ENCODE measurements at regions not wholly inside any gene's neighbourhood (a gene's known extent, or its start where the extent isn't known, plus 50 kb on each side); places are given as distances from the start of the nearest gene placed in this dataset.

DNA sequence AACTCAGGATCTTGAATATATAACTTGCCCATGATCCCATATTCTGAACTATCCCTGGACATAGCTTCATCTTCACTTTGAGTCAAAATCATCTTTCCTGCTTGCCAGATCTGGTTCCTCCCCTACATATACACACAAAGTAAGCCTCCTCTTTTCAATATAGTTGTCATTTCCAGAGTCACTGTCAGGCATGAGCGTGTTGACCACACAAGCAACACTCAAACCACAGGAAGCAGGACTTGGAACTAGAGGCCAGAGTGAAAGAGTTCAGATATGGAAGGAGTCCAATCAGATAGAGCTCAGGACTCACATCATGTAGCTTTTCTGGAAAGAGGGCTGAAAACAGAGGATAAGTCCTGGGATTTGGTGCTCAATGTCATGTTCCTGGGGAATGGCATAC, 1140.6 kb downstream of the BCL11B start:
- H3K9me3 ChIP-seq (ENCODE audit: low read depth) = no peaks in the 10 kb centered on the region
- H2AFZ ChIP-seq = no peak overlapping the region
- no peak overlapping the region for H3K27ac ChIP-seq
- no peak overlapping the region for H3K4me2 ChIP-seq
- DNase-seq (ENCODE audit: low spot score) = no peak
- H3K36me3 ChIP-seq (replicated peaks; ENCODE audit: insufficient read depth, low read depth) = no peaks in the 10 kb centered on the region
- H3K9me2 ChIP-seq (replicated peaks; ENCODE audit: insufficient read depth) = no peaks in the 10 kb centered on the region
- no peaks in the 10 kb centered on the region for H4K20me1 ChIP-seq (ENCODE audit: insufficient read depth, poor library complexity, severe bottlenecking)
- TF ChIP-seq, protein P1, sequence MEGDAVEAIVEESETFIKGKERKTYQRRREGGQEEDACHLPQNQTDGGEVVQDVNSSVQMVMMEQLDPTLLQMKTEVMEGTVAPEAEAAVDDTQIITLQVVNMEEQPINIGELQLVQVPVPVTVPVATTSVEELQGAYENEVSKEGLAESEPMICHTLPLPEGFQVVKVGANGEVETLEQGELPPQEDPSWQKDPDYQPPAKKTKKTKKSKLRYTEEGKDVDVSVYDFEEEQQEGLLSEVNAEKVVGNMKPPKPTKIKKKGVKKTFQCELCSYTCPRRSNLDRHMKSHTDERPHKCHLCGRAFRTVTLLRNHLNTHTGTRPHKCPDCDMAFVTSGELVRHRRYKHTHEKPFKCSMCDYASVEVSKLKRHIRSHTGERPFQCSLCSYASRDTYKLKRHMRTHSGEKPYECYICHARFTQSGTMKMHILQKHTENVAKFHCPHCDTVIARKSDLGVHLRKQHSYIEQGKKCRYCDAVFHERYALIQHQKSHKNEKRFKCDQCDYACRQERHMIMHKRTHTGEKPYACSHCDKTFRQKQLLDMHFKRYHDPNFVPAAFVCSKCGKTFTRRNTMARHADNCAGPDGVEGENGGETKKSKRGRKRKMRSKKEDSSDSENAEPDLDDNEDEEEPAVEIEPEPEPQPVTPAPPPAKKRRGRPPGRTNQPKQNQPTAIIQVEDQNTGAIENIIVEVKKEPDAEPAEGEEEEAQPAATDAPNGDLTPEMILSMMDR (IDR thresholded peaks at IDR 0.05; ENCODE audit: poor library complexity) = no peak
- TF ChIP-seq EZH2phosphoT487 (IDR thresholded peaks at IDR 0.05; ENCODE audit: low read depth, severe bottlenecking, unreplicated experiment) = no peak
- no peak for TF ChIP-seq EZH2 (IDR thresholded peaks at IDR 0.05; ENCODE audit: borderline replicate concordance)
- no peaks in the 10 kb centered on the region for H3K4me1 ChIP-seq (ENCODE audit: insufficient read depth)
- 67% methylated on average over 1 of the region's 1 CpG for WGBS (ENCODE audit: low lambda C conversion rate, missing lambda C conversion rate)
- no peaks in the 10 kb centered on the region for H3K79me2 ChIP-seq
- no peak overlapping the region for H3K4me3 ChIP-seq
- peaks cover 4% of the 10 kb centered on the region for H3K27me3 ChIP-seq

DNA sequence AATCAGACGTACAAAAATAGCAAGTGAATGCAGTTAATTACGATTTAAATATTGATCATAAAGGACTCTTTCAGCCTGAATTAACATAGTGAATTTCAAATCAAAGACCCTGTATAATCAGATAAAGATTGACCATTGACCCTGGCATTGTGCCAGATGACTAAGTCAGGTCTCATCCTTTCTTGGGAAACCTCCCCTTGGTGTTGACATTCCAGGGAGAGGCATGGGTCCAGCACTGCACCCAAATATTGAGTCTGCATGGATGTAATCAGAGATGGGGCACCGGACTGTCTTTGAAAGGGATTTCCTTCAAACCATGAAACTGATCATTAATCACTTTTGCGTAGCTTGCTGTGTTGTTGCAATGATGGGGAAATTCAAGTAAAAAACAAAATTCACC, 1138.2 kb downstream of the BCL11B start:
- WGBS (ENCODE audit: low lambda C conversion rate, missing lambda C conversion rate) = 87% methylated on average over 4 of the region's 4 CpGs
- Histone ChIP-seq H3K36me3 (replicated peaks; ENCODE audit: insufficient read depth, low read depth) (no peaks in the 10 kb centered on the region), H3K4me3 (no peak overlapping the region), H3K4me2 (no peak overlapping the region), H3K27ac (no peak overlapping the region), H3K27me3 (peaks cover 8% of the 10 kb centered on the region), H4K20me1 (ENCODE audit: insufficient read depth, poor library complexity, severe bottlenecking) (no peaks in the 10 kb centered on the region), H2AFZ (no peak overlapping the region), H3K4me1 (ENCODE audit: insufficient read depth) (peaks cover 11% of the 10 kb centered on the region), H3K9me2 (replicated peaks; ENCODE audit: insufficient read depth) (no peaks in the 10 kb centered on the region), H3K79me2 (no peaks in the 10 kb centered on the region), H3K9me3 (ENCODE audit: low read depth) (no peaks in the 10 kb centered on the region)
- DNase-seq (ENCODE audit: low spot score) = no peak
- TF ChIP-seq EZH2phosphoT487 (IDR thresholded peaks at IDR 0.05; ENCODE audit: low read depth, severe bottlenecking, unreplicated experiment) (no peak), EZH2 (IDR thresholded peaks at IDR 0.05; ENCODE audit: borderline replicate concordance) (no peak)
- TF ChIP-seq, protein P1 (IDR thresholded peaks at IDR 0.05; ENCODE audit: poor library complexity) = no peak

DNA sequence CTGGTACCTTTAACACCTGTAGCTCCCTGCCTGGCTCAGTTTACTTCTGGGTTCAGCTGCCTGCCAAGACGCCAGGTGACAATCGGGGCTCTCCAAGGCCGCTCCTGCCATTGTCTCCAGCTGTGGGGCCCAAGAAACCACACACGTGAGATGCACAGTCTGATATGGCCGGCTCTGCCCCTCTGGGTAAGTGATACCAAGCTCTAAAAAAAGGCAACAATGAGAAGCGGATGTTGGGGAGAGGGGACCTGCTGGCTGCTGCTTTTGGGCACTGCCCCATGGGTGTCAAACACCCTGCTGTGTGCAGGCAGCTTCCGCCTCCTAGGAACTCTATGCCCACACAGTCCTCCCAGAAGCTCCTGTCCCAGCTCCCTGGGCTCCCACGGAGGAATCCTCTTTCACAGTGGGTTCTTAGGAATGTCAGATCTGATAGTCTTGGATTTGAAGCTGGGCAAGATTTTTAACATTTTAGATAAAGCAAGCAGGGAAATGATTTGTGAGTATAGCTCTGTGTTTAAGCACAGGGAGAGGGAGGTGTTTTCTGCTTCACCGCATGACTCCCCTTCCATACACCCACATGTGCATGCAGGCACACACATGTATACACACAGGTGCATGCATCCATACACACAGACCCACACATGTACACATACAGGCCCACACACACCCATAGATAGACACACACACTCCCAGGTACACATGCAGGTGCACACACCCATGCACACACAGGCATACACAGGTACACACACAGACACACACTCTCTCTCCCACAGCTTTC, 1135.8 kb downstream of the BCL11B start:
- Histone ChIP-seq H3K4me3 (no peak overlapping the region), H3K27me3 (peaks cover 8% of the 10 kb centered on the region), H2AFZ (no peak overlapping the region), H4K20me1 (ENCODE audit: insufficient read depth, poor library complexity, severe bottlenecking) (no peaks in the 10 kb centered on the region), H3K36me3 (replicated peaks; ENCODE audit: insufficient read depth, low read depth) (no peaks in the 10 kb centered on the region), H3K27ac (no peak overlapping the region), H3K9me3 (ENCODE audit: low read depth) (no peaks in the 10 kb centered on the region), H3K4me2 (no peak overlapping the region), H3K79me2 (no peaks in the 10 kb centered on the region), H3K4me1 (ENCODE audit: insufficient read depth) (peaks cover 11% of the 10 kb centered on the region), H3K9me2 (replicated peaks; ENCODE audit: insufficient read depth) (no peaks in the 10 kb centered on the region)
- 62% methylated on average over 9 of the region's 9 CpGs for WGBS (ENCODE audit: low lambda C conversion rate, missing lambda C conversion rate)
- no peak for TF ChIP-seq EZH2 (IDR thresholded peaks at IDR 0.05; ENCODE audit: borderline replicate concordance)
- TF ChIP-seq, protein P1 (IDR thresholded peaks at IDR 0.05; ENCODE audit: poor library complexity) = no peak
- TF ChIP-seq EZH2phosphoT487 (IDR thresholded peaks at IDR 0.05; ENCODE audit: low read depth, severe bottlenecking, unreplicated experiment) = no peak
- DNase-seq (ENCODE audit: low spot score) = no peak
